PC-9 (cell line): ENCODE measurements at regions not wholly inside any gene's neighbourhood (a gene's known extent, or its start where the extent isn't known, plus 50 kb on each side); places are given as distances from the start of the nearest gene placed in this dataset.

Experiments
- CTCF ChIP-seq: fragments of 200-600 bp; sonication (generic); conservative IDR thresholded peaks from 2 replicates; pipeline ENCODE4 v1.6.1; 2017; ENCODE audit warnings: mixed run types, antibody characterized with exemption, mild to moderate bottlenecking, moderate library complexity
- EZH2 ChIP-seq: fragments of 200-600 bp; sonication (generic); IDR thresholded peaks from 2 replicates; pipeline ENCODE4 v1.8.0; 2017; ENCODE audit warnings: antibody characterized with exemption, low read depth

- TF ChIP-seq CTCF, result no peak
- TF ChIP-seq EZH2, result no peak
Observed at GRCh38 chr4:178028481-178028880, 586.2 kb upstream of the AGA start.
